Lower leg skin (tissue), 3 donors: ENCODE measurements at regions not wholly inside any gene's neighbourhood (a gene's known extent, or its start where the extent isn't known, plus 50 kb on each side); places are given as distances from the start of the nearest gene placed in this dataset.

Experiments used
- CTCF ChIP-seq, 3 donors: fragments of 450-650 bp; IDR thresholded peaks; one replicate each; pipeline ENCODE4 v1.5.1; 2016; ENCODE audit warnings: antibody characterized with exemption in 3 of 3, mild to moderate bottlenecking in 3 of 3, moderate library complexity in 2 of 3
- POLR2A ChIP-seq, 2 donors: fragments of 450-650 bp; IDR thresholded peaks; one replicate each; pipeline ENCODE4 v1.6.1; 2016 to 2017; ENCODE audit warnings: antibody characterized with exemption in 2 of 2, mild to moderate bottlenecking in 1 of 2, moderate library complexity in 1 of 2

GRCh38 chr20:52757411-52757810 lies 214.7 kb upstream of the TSHZ2 start:
- TF ChIP-seq CTCF (IDR thresholded peaks at IDR 0.05): no peak
- TF ChIP-seq POLR2A (IDR thresholded peaks at IDR 0.05): no peak
